ENCODE measurements at regions not wholly inside any gene's neighbourhood (a gene's known extent, or its start where the extent isn't known, plus 50 kb on each side); places are given as distances from the start of the nearest gene placed in this dataset.

DNA sequence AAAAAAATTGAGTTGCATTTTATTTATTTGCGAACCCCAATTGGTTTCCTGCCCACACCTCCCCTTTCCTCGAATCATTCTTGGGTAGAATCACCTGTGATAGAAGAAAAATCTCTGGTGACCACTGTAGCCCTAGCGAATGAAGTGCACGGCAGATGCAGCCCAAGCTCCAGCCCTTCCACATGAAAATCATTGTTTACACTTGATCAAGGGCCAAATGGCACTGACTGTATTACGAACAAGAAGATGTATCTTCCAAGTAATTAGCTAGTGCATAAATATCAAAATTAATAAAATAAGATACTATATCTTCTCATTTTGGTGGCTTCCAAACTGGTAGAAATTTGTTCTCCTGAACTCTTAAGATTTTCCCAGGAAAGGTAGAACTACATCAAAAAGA lies 93.4 kb upstream of the ARID1B start:
- TF ChIP-seq POLR2A (IDR thresholded peaks at IDR 0.05): no peak
- TF ChIP-seq, protein P1, sequence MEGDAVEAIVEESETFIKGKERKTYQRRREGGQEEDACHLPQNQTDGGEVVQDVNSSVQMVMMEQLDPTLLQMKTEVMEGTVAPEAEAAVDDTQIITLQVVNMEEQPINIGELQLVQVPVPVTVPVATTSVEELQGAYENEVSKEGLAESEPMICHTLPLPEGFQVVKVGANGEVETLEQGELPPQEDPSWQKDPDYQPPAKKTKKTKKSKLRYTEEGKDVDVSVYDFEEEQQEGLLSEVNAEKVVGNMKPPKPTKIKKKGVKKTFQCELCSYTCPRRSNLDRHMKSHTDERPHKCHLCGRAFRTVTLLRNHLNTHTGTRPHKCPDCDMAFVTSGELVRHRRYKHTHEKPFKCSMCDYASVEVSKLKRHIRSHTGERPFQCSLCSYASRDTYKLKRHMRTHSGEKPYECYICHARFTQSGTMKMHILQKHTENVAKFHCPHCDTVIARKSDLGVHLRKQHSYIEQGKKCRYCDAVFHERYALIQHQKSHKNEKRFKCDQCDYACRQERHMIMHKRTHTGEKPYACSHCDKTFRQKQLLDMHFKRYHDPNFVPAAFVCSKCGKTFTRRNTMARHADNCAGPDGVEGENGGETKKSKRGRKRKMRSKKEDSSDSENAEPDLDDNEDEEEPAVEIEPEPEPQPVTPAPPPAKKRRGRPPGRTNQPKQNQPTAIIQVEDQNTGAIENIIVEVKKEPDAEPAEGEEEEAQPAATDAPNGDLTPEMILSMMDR (IDR thresholded peaks at IDR 0.05): no peak

Measured in body of pancreas (tissue), 4 donors.